ENCODE measurements at regions not wholly inside any gene's neighbourhood (a gene's known extent, or its start where the extent isn't known, plus 50 kb on each side); places are given as distances from the start of the nearest gene placed in this dataset.

GRCh38 chr18:30888344-30888743, 154.2 kb downstream of the DSC3 start:
- H3K4me2 ChIP-seq = no peak overlapping the region
- no peak overlapping the region for H3K9ac ChIP-seq
- H3K4me1 ChIP-seq (ENCODE audit: low read depth, poor library complexity, severe bottlenecking) = no peaks in the 10 kb centered on the region
- TF ChIP-seq CTCF (conservative IDR thresholded peaks at IDR 0.05; ENCODE audit: low read depth, low read length) = no peak
- H3K79me2 ChIP-seq (ENCODE audit: insufficient read depth, low read depth) = no peaks in the 10 kb centered on the region
- H3K4me3 ChIP-seq (IDR thresholded peaks at IDR 0.05; ENCODE audit: insufficient read depth, low read depth, low read length) = no peak overlapping the region
- no peak overlapping the region for H2AFZ ChIP-seq (ENCODE audit: low read depth)
- H4K20me1 ChIP-seq (ENCODE audit: insufficient read depth) = no peaks in the 10 kb centered on the region
- H3K36me3 ChIP-seq (ENCODE audit: insufficient read depth) = no peaks in the 10 kb centered on the region
- no peaks in the 10 kb centered on the region for H3K27me3 ChIP-seq (ENCODE audit: insufficient read depth, low read depth)
- H3K27ac ChIP-seq = no peak overlapping the region

- H3K27me3 ChIP-seq (ENCODE audit: insufficient read depth, low read depth) = no peaks in the 10 kb centered on the region
- no peak for TF ChIP-seq CTCF (conservative IDR thresholded peaks at IDR 0.05; ENCODE audit: low read depth, low read length)
- no peak overlapping the region for H3K4me2 ChIP-seq
- no peak overlapping the region for H3K4me3 ChIP-seq (IDR thresholded peaks at IDR 0.05; ENCODE audit: insufficient read depth, low read depth, low read length)
- H2AFZ ChIP-seq (ENCODE audit: low read depth) = no peak overlapping the region
- no peaks in the 10 kb centered on the region for H3K79me2 ChIP-seq (ENCODE audit: insufficient read depth, low read depth)
- no peak overlapping the region for H3K27ac ChIP-seq
- H4K20me1 ChIP-seq (ENCODE audit: insufficient read depth) = no peaks in the 10 kb centered on the region
- no peaks in the 10 kb centered on the region for H3K4me1 ChIP-seq (ENCODE audit: low read depth, poor library complexity, severe bottlenecking)
- H3K9ac ChIP-seq = no peak overlapping the region
- H3K36me3 ChIP-seq (ENCODE audit: insufficient read depth) = no peaks in the 10 kb centered on the region
Measured at GRCh38 chr18:30886998-30887397, 155.5 kb downstream of the DSC3 start.

- TF ChIP-seq CTCF (conservative IDR thresholded peaks at IDR 0.05; ENCODE audit: low read depth, low read length) = no peak
- H3K4me2 ChIP-seq = no peak overlapping the region
- no peaks in the 10 kb centered on the region for H3K36me3 ChIP-seq (ENCODE audit: insufficient read depth)
- H3K4me3 ChIP-seq (IDR thresholded peaks at IDR 0.05; ENCODE audit: insufficient read depth, low read depth, low read length) = no peak overlapping the region
- H4K20me1 ChIP-seq (ENCODE audit: insufficient read depth) = no peaks in the 10 kb centered on the region
- no peaks in the 10 kb centered on the region for H3K27me3 ChIP-seq (ENCODE audit: insufficient read depth, low read depth)
- no peak overlapping the region for H3K27ac ChIP-seq
- no peaks in the 10 kb centered on the region for H3K4me1 ChIP-seq (ENCODE audit: low read depth, poor library complexity, severe bottlenecking)
- H3K79me2 ChIP-seq (ENCODE audit: insufficient read depth, low read depth) = no peaks in the 10 kb centered on the region
- no peak overlapping the region for H2AFZ ChIP-seq (ENCODE audit: low read depth)
- H3K9ac ChIP-seq = no peak overlapping the region
Measured at GRCh38 chr18:30870466-30870865, 172.1 kb downstream of the DSC3 start.

GRCh38 chr18:30862900-30863299, 179.6 kb downstream of the DSC3 start:
- H3K79me2 ChIP-seq (ENCODE audit: insufficient read depth, low read depth) = no peaks in the 10 kb centered on the region
- H3K4me1 ChIP-seq (ENCODE audit: low read depth, poor library complexity, severe bottlenecking) = no peaks in the 10 kb centered on the region
- no peaks in the 10 kb centered on the region for H4K20me1 ChIP-seq (ENCODE audit: insufficient read depth)
- no peaks in the 10 kb centered on the region for H3K36me3 ChIP-seq (ENCODE audit: insufficient read depth)
- no peaks in the 10 kb centered on the region for H3K27me3 ChIP-seq (ENCODE audit: insufficient read depth, low read depth)
- no peak for TF ChIP-seq CTCF (conservative IDR thresholded peaks at IDR 0.05; ENCODE audit: low read depth, low read length)
- no peak overlapping the region for H2AFZ ChIP-seq (ENCODE audit: low read depth)
- no peak overlapping the region for H3K4me3 ChIP-seq (IDR thresholded peaks at IDR 0.05; ENCODE audit: insufficient read depth, low read depth, low read length)
- H3K9ac ChIP-seq = no peak overlapping the region
- no peak overlapping the region for H3K4me2 ChIP-seq
- H3K27ac ChIP-seq = no peak overlapping the region

GRCh38 chr18:30860741-30861140, 181.8 kb downstream of the DSC3 start:
- H3K27ac ChIP-seq = no peak overlapping the region
- no peaks in the 10 kb centered on the region for H3K79me2 ChIP-seq (ENCODE audit: insufficient read depth, low read depth)
- H3K4me1 ChIP-seq (ENCODE audit: low read depth, poor library complexity, severe bottlenecking) = no peaks in the 10 kb centered on the region
- TF ChIP-seq CTCF (conservative IDR thresholded peaks at IDR 0.05; ENCODE audit: low read depth, low read length) = no peak
- H4K20me1 ChIP-seq (ENCODE audit: insufficient read depth) = no peaks in the 10 kb centered on the region
- no peaks in the 10 kb centered on the region for H3K36me3 ChIP-seq (ENCODE audit: insufficient read depth)
- H3K27me3 ChIP-seq (ENCODE audit: insufficient read depth, low read depth) = no peaks in the 10 kb centered on the region
- no peak overlapping the region for H3K4me3 ChIP-seq (IDR thresholded peaks at IDR 0.05; ENCODE audit: insufficient read depth, low read depth, low read length)
- H3K9ac ChIP-seq = no peak overlapping the region
- no peak overlapping the region for H2AFZ ChIP-seq (ENCODE audit: low read depth)
- no peak overlapping the region for H3K4me2 ChIP-seq
